Neural progenitor cell (in vitro differentiated cells): ENCODE measurements at regions not wholly inside any gene's neighbourhood (a gene's known extent, or its start where the extent isn't known, plus 50 kb on each side); places are given as distances from the start of the nearest gene placed in this dataset.

ENCODE experiments used
- DNase-seq: peaks from one replicate; pipeline ENCODE4 v3.0.0-alpha.2; 2016; ENCODE audit warnings: low spot score
- H2AFZ ChIP-seq: fragments of 200-600 bp; sonication (generic); replicated peaks from 2 replicates; pipeline ENCODE4 v1.6.1; 2016; ENCODE audit warnings: antibody characterized with exemption
- H3F3A ChIP-seq: fragments of 200-600 bp; sonication (generic); 2 replicates; pipeline ENCODE4 v1.6.1; 2016; ENCODE audit warnings: antibody characterized with exemption, low read depth
- H3K27ac ChIP-seq: fragments of 200-600 bp; sonication (generic); 2 replicates; pipeline ENCODE4 v1.5.1; 2016; ENCODE audit warnings: mild to moderate bottlenecking
- H3K27me3 ChIP-seq: fragments of 200-600 bp; sonication (generic); 2 replicates; pipeline ENCODE4 v1.6.1; 2016; ENCODE audit warnings: mild to moderate bottlenecking, moderate library complexity
- H3K36me3 ChIP-seq: fragments of 200-600 bp; sonication (generic); 2 replicates; pipeline ENCODE4 v1.5.1; 2016
- H3K4me1 ChIP-seq: fragments of 200-600 bp; sonication (generic); 2 replicates; pipeline ENCODE4 v1.6.1; 2016; ENCODE audit warnings: mixed run types
- H3K4me2 ChIP-seq: fragments of 200-600 bp; sonication (generic); 2 replicates; pipeline ENCODE4 v1.6.1; 2016
- H3K4me3 ChIP-seq: fragments of 200-600 bp; sonication (generic); 2 replicates; pipeline ENCODE4 v1.5.1; 2016
- H3K79me2 ChIP-seq: fragments of 200-600 bp; sonication (generic); 2 replicates; pipeline ENCODE4 v1.6.1; 2016; ENCODE audit warnings: low read depth
- H3K9ac ChIP-seq: fragments of 200-600 bp; sonication (generic); 2 replicates; pipeline ENCODE4 v1.6.1; 2016
- H3K9me3 ChIP-seq: fragments of 200-600 bp; sonication (generic); 2 replicates; pipeline ENCODE4 v1.5.1; 2016; ENCODE audit warnings: low read depth
- H4K20me1 ChIP-seq: fragments of 200-600 bp; sonication (generic); 2 replicates; pipeline ENCODE4 v1.6.1; 2016; ENCODE audit warnings: low read depth
- H3K27ac Mint-ChIP-seq: 3 replicates; pipeline ENCODE4 v1.8.0; 2021; ENCODE audit warnings: mixed read lengths
- H3K27me3 Mint-ChIP-seq: 2 replicates; pipeline ENCODE4 v1.8.0; 2022; ENCODE audit warnings: low read depth, mild to moderate bottlenecking, inconsistent platforms, moderate library complexity, mixed read lengths; ENCODE audit not compliant: insufficient read depth
- H3K36me3 Mint-ChIP-seq: 3 replicates; pipeline ENCODE4 v1.8.0; 2021; ENCODE audit warnings: mixed read lengths
- H3K4me1 Mint-ChIP-seq: 3 replicates; pipeline ENCODE4 v1.8.0; 2021; ENCODE audit warnings: mixed read lengths
- H3K4me3 Mint-ChIP-seq: 3 replicates; pipeline ENCODE4 v1.8.0; 2021; ENCODE audit warnings: mild to moderate bottlenecking, moderate library complexity, mixed read lengths
- H3K9me3 Mint-ChIP-seq: 3 replicates; pipeline ENCODE4 v1.8.0; 2020; ENCODE audit warnings: mixed read lengths
- CTCF ChIP-seq: fragments of 200-600 bp; sonication (generic); IDR thresholded peaks from 2 replicates; pipeline ENCODE4 v1.5.1; 2017; ENCODE audit warnings: antibody characterized with exemption, mild to moderate bottlenecking
- EZH2 ChIP-seq: fragments of 200-600 bp; sonication (generic); IDR thresholded peaks from 2 replicates; pipeline ENCODE4 v1.6.1; 2017; ENCODE audit warnings: antibody characterized with exemption, mild to moderate bottlenecking, moderate library complexity
- EZH2phosphoT487 ChIP-seq: fragments of 200-600 bp; sonication (generic); IDR thresholded peaks from 2 replicates; pipeline ENCODE4 v1.6.1; 2017; ENCODE audit warnings: antibody characterized with exemption

- H3K9me3 ChIP-seq, result no peaks in the 10 kb centered on the region
- H3K4me3 ChIP-seq, result no peak overlapping the region
- Mint-ChIP-seq H3K9me3 (no peaks in the 10 kb centered on the region), H3K27me3 (no peaks in the 10 kb centered on the region), H3K4me3 (no peak overlapping the region), H3K4me1 (no peaks in the 10 kb centered on the region), H3K27ac (no peak overlapping the region), H3K36me3 (no peaks in the 10 kb centered on the region)
- no peaks in the 10 kb centered on the region for H3F3A ChIP-seq
- no peaks in the 10 kb centered on the region for H3K79me2 ChIP-seq
- H4K20me1 ChIP-seq, result no peaks in the 10 kb centered on the region
- H3K27me3 ChIP-seq, result no peaks in the 10 kb centered on the region
- no peak for TF ChIP-seq CTCF
- no peak for TF ChIP-seq EZH2
- no peak for TF ChIP-seq EZH2phosphoT487
- H3K4me2 ChIP-seq, result no peak overlapping the region
- no peak for DNase-seq
- no peak overlapping the region for H3K9ac ChIP-seq
- no peak overlapping the region for H3K27ac ChIP-seq
- H2AFZ ChIP-seq, result no peak overlapping the region
- H3K36me3 ChIP-seq, result no peaks in the 10 kb centered on the region
- H3K4me1 ChIP-seq, result no peaks in the 10 kb centered on the region
Measured at GRCh38 chr5:4983701-4984100, 156.4 kb upstream of the ADAMTS16 start.

- Histone ChIP-seq H2AFZ (no peak overlapping the region), H3K4me1 (no peaks in the 10 kb centered on the region), H3F3A (no peaks in the 10 kb centered on the region), H4K20me1 (no peaks in the 10 kb centered on the region), H3K79me2 (no peaks in the 10 kb centered on the region), H3K4me3 (no peak overlapping the region), H3K36me3 (no peaks in the 10 kb centered on the region), H3K9me3 (no peaks in the 10 kb centered on the region), H3K27ac (no peak overlapping the region), H3K9ac (no peak overlapping the region), H3K27me3 (no peaks in the 10 kb centered on the region), H3K4me2 (no peak overlapping the region)
- no peak overlapping the region for H3K27ac Mint-ChIP-seq
- H3K9me3 Mint-ChIP-seq, result no peaks in the 10 kb centered on the region
- no peaks in the 10 kb centered on the region for H3K36me3 Mint-ChIP-seq
- H3K4me3 Mint-ChIP-seq, result no peak overlapping the region
- DNase-seq, result no peak
- H3K4me1 Mint-ChIP-seq, result no peaks in the 10 kb centered on the region
- TF ChIP-seq EZH2phosphoT487 (no peak), CTCF (no peak), EZH2 (no peak)
- H3K27me3 Mint-ChIP-seq, result no peaks in the 10 kb centered on the region
Measured at GRCh38 chr5:4984461-4984860, 155.7 kb upstream of the ADAMTS16 start.

GRCh38 chr5:4987431-4987830, 152.7 kb upstream of the ADAMTS16 start:
- Histone ChIP-seq H3K4me3 (no peak overlapping the region), H2AFZ (no peak overlapping the region), H3K36me3 (no peaks in the 10 kb centered on the region), H3K79me2 (no peaks in the 10 kb centered on the region), H3K27me3 (no peaks in the 10 kb centered on the region), H3K27ac (no peak overlapping the region), H3K9me3 (no peaks in the 10 kb centered on the region), H3K4me2 (no peak overlapping the region), H4K20me1 (no peaks in the 10 kb centered on the region), H3K9ac (no peak overlapping the region), H3F3A (no peaks in the 10 kb centered on the region), H3K4me1 (no peaks in the 10 kb centered on the region)
- DNase-seq, result no peak
- Mint-ChIP-seq H3K36me3 (no peaks in the 10 kb centered on the region), H3K27ac (no peak overlapping the region), H3K4me1 (peaks cover 9% of the 10 kb centered on the region), H3K9me3 (no peaks in the 10 kb centered on the region), H3K4me3 (no peak overlapping the region), H3K27me3 (peaks cover 3% of the 10 kb centered on the region)
- TF ChIP-seq EZH2 (no peak), EZH2phosphoT487 (no peak), CTCF (no peak)

GRCh38 chr5:4989118-4989517, 151.0 kb upstream of the ADAMTS16 start:
- Histone ChIP-seq H3K9ac (no peak overlapping the region), H3K36me3 (no peaks in the 10 kb centered on the region), H2AFZ (no peak overlapping the region), H3K4me3 (no peak overlapping the region), H3K27ac (no peak overlapping the region), H3F3A (no peaks in the 10 kb centered on the region), H3K4me1 (no peaks in the 10 kb centered on the region), H3K9me3 (no peaks in the 10 kb centered on the region), H3K4me2 (no peak overlapping the region), H3K79me2 (no peaks in the 10 kb centered on the region), H3K27me3 (no peaks in the 10 kb centered on the region), H4K20me1 (no peaks in the 10 kb centered on the region)
- H3K36me3 Mint-ChIP-seq, result no peaks in the 10 kb centered on the region
- no peak overlapping the region for H3K4me3 Mint-ChIP-seq
- H3K9me3 Mint-ChIP-seq, result no peaks in the 10 kb centered on the region
- DNase-seq, result no peak
- H3K4me1 Mint-ChIP-seq, result peaks cover 9% of the 10 kb centered on the region
- peaks cover 3% of the 10 kb centered on the region for H3K27me3 Mint-ChIP-seq
- TF ChIP-seq CTCF (no peak), EZH2 (no peak), EZH2phosphoT487 (no peak)
- H3K27ac Mint-ChIP-seq, result no peak overlapping the region
